HG02840 (cell line): ENCODE measurements at regions not wholly inside any gene's neighbourhood (a gene's known extent, or its start where the extent isn't known, plus 50 kb on each side); places are given as distances from the start of the nearest gene placed in this dataset.
"Not testable (repeated sequence)": the region's sequence is repeated elsewhere in the genome, so short reads cannot be mapped to it uniquely, and the experiment has no call there.

ENCODE experiments used
- ATAC-seq: cut with Tn5 transposase; IDR thresholded peaks from one replicate; pipeline ENCODE4 v1.9.1; 2021; ENCODE audit warnings: mild to moderate bottlenecking, moderate library complexity, moderate number of reproducible peaks; ENCODE audit not compliant: unreplicated experiment, low FRiP score

- no peak for ATAC-seq
Observed at GRCh38 chr9:129459547-129460322, 161.2 kb downstream of the C9orf50 start.

DNA sequence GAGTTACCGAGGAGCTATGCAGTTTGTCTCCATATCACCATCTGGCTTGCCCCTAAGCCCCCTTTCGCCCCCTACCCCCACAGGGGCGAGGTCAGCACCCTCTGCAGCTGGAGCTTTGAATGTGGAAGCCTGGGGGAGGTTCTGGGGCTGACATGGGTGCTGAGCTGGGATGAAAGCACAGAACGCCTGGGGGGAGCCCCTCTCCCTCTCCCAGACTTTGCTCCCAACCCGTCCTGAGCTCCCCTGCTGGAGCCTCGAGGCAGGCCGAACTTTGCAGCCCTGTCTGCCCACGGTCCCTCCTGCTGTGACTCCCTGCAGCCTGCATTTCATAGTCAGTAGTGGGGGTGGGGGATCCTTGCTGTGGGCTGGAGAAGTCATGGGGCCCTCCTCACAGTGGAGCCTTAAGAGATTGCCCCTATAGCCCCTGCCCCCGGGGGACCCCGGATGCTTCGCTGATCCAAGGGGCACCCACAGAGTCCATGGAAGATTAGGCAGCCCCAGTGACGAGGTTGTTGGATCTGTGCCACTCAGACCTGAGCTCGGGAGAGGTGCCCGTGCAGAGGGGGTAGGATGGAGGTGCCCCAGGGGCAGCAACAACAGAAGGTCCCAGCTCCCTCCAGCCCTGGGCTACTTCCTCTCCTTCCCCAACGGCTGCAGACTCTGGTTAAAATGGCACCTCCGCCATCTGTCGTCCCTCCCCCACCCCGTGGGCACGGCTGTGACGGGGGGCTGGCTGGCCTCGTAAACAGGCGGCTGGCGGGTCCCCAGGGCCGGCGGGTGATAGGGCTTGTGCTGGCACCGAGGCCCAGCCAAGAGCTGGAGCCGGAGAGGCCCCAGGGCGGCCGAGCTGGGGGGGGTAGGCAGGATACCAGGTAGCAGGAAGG is 162.0 kb downstream of the C9orf50 start:
- no peak for ATAC-seq

DNA sequence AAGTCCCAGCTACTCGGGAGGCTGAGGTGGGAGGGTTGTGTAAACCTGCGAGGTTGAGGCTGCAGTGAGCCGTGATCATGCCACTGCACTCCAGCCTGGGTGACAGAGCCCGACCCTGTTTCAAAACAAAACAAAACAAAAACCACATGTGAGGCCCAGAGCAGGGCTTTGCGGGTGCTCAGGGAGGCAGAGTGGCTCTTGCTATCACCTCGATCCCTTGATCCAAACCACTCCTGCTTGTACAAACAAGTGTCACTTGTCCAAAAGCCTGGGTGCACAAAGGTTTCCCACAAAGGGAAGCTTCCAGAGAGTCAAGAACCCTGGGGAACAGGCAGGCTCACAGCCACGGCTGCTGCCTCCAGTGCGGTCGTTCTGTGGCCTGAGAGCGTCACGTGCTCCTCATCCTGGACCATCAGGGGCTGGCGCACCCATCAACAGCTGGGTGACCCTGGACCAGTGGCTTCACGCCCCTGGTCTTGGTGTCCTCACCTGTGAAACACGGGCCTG is 162.7 kb downstream of the C9orf50 start:
- ATAC-seq, result no peak

- no peak for ATAC-seq
Observed at GRCh38 chr9:129457325-129457779, 163.5 kb downstream of the C9orf50 start.

DNA sequence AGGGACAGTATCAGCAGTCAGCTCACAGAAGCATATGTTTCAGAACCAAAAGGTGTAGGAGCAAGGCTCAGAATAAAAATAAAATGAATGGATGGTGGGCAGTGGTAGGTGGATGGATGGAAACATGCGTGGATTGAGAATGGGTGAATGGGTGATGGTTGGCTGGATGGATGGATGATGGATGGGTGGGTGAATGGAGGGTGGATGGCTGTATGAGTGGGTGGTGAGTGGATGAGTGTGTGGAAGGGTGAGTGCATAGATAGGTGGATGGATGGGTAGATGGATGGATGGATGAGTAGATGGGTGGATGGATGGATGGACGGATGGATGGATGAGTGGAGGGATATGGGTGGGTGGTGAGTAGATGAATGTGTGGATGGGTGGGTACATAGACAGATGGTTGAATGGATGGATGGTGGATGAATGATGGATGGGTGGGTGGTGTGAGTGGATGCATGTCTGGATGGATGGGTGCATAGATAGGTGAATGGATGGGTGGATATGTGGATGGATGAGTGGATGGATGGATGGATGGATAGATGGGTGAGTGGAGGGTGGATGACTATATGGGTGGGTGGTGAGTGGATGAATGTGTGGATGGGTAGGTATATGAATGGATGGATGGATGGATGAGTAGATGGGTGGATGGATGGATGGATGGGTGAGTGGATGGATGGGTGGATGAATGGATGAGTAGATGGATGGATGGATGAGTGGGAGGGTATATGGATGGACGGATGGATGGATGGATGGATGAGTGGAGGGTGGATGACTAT is 164.2 kb downstream of the C9orf50 start:
- ATAC-seq, result no peak

- ATAC-seq, result no peak
Observed at GRCh38 chr9:129455151-129455995, 165.5 kb downstream of the C9orf50 start.

GRCh38 chr9:129454467-129455067 is 166.3 kb downstream of the C9orf50 start:
- ATAC-seq, result no peak

DNA sequence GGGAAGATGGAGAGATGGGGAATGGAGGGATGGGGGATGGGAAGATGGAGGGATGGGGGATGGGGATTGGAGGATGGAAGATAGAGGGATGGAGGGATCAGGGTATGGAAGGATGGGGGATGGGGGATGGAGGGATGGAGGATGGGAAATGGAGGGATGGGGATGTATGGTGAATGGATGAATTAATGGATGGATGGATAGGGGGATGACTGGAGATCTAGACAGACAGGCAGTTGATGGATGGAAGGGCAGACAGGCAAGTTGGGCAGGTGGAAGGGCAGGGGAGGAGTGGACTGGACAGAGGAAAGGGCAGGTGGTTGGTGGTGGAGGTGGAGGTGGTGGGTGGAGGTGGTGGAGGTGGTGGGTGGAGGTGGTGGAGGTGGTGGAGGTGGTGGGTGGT is 167.2 kb downstream of the C9orf50 start:
- no peak for ATAC-seq

DNA sequence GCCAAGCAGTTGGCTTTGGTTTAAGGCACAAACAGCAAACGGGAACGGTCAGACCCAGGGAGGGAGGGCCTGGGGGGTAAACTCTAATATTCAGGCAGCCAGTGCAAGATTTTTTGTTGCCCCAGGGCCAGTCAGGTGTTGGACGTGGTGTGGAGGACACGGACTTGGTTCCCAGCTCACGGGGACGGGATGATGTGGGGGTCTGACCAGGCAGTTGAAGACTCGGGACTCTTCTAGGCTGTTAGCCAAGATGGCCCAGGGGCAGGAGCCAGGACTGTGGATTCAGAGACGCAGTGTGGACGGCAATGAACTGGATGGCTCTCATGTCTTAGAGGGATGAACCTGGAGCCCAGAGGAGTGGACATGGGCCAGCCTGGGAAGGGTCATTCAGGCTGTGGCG is 169.2 kb downstream of the C9orf50 start:
- ATAC-seq, result no peak

- ATAC-seq, result no peak
Observed at GRCh38 chr9:129451089-129451656, 169.7 kb downstream of the C9orf50 start.

DNA sequence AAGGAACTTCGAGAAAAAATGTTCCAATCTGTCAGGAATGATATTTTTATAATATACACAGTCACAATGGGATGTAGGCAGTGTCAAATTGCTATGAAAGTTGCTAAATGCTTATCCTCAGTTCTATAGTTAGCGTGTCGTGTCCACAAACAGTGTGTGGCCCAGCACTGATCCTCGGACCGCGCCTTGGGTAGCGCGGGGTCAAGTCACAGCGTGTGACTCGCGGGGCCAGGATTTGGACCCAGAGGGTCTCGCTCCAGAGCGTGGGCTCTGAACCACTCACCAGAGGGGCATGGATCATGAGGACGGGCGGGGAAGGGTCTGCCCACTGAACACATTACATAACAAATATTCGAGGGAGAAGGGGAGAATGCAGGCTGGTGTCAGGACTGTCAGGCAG is 171.8 kb downstream of the C9orf50 start:
- ATAC-seq, result no peak

- no peak for ATAC-seq
Observed at GRCh38 chr9:129446828-129447550, 173.9 kb downstream of the C9orf50 start.

DNA sequence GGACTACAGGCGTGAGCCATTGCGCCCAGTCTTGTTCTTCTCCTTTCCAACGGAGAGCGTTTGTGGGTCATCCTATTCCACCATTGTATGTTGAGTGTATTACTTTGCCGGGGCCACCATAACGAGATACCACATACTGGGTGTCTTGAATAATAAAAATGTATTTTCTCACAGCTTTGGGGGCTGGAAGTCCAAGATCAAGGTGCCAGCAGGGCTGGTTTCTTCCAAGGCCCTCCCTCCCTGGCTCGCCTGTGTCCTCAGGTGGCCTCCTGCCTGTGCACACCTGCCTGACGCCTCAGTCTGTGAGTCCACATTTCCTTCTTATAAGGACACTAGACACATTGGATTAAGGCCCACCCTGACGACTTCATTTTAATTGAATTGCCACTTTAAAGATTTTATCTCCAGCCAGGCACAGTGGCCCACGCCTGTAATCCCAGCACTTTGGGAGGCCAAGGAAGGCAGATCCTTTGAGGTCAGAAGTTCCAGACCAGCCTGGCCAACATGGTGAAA is 175.1 kb downstream of the C9orf50 start:
- ATAC-seq, result no peak

DNA sequence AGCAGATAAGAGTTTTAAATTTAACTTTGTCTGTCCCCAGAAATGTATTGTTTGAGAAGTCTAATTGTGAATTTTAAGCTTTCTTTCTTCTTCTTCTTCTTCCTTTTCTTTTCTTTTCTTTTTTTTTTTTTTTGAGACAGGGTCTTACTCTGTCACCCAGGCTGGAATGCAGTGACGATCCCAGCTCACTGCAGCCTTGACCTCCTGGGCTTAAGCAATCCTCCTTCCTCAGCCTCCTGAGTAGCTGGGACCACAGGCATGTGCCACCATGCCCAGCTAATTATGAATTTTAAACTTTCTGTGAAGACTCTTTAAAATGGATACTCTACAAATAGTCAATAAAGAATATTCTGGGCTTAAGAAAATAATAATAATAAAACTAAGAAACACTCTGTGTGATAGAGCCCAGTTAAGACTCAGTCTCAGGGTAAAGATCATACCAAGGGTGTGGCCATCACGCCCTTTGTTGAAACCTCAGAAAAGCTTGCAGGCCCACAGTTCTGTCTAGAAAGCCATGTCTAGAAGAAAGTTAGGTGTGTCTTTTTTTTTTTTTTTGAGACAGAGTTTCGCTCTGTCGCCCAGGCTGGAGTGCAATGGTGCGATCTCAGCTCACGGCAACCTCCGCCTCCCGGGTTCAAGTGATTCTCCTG is 177.3 kb downstream of the C9orf50 start:
- ATAC-seq, result not testable (repeated sequence)

DNA sequence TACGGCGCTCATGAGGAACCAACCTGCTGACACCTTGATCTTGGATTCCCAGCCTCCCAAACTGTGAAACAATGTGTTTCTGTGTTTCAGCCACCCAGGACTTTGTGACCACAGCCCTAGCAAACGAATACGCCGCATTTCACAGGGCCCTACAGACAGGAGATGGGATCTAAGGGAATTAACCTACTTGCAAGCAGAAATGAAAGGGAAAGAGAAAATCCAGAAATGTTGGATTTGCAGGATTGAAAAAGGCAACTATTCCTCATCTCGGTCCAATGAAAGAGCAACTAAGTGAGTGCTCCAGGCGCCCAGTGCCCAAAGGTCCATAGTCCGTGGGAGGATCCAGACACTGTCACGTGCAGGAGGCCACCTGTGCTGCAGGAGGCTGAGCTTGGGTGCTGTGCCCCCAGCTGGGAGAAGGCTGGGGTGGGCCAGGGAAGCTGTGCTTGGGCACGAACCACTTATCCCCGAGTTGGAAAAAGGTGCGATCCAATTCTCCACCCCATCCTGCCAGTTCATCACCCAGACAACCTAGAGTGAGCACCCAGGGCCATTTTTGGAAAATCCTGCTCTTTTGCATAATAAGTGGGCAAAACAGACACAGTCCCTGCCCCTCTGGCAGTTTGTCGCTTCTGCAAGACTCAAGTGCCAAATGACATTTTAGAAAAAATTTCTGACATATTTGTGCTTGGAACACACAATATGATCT is 177.9 kb downstream of the C9orf50 start:
- ATAC-seq, result no peak

- ATAC-seq, result no peak
Observed at GRCh38 chr9:129441852-129442251, 179.0 kb downstream of the C9orf50 start.
